ENCODE measurements at regions not wholly inside any gene's neighbourhood (a gene's known extent, or its start where the extent isn't known, plus 50 kb on each side); places are given as distances from the start of the nearest gene placed in this dataset.

GRCh38 chr5:88588609-88589008, 294.4 kb downstream of the MEF2C start:
- TF ChIP-seq BHLHE40 (IDR thresholded peaks at IDR 0.05; ENCODE audit: borderline replicate concordance): no peak
- no peak for TF ChIP-seq SP1 (IDR thresholded peaks at IDR 0.05)
- no peak for TF ChIP-seq FOXK2 (IDR thresholded peaks at IDR 0.05)
- TF ChIP-seq NFRKB (IDR thresholded peaks at IDR 0.05): no peak

Measured in HEK293T (cell line).